C1 segment of cervical spinal cord (tissue), 14 donors: ENCODE measurements at regions not wholly inside any gene's neighbourhood (a gene's known extent, or its start where the extent isn't known, plus 50 kb on each side); places are given as distances from the start of the nearest gene placed in this dataset.
A peak's percentile ranks its signal among the peaks of the same experiment; 100 is the strongest.
"Not testable (repeated sequence)": the region's sequence is repeated elsewhere in the genome, so short reads cannot be mapped to it uniquely, and the experiment has no call there.

Source experiments
- DNase-seq, 14 donors: peaks; one replicate each; lab custom pipeline; 2025; lab: John Stamatoyannopoulos, UW

DNA sequence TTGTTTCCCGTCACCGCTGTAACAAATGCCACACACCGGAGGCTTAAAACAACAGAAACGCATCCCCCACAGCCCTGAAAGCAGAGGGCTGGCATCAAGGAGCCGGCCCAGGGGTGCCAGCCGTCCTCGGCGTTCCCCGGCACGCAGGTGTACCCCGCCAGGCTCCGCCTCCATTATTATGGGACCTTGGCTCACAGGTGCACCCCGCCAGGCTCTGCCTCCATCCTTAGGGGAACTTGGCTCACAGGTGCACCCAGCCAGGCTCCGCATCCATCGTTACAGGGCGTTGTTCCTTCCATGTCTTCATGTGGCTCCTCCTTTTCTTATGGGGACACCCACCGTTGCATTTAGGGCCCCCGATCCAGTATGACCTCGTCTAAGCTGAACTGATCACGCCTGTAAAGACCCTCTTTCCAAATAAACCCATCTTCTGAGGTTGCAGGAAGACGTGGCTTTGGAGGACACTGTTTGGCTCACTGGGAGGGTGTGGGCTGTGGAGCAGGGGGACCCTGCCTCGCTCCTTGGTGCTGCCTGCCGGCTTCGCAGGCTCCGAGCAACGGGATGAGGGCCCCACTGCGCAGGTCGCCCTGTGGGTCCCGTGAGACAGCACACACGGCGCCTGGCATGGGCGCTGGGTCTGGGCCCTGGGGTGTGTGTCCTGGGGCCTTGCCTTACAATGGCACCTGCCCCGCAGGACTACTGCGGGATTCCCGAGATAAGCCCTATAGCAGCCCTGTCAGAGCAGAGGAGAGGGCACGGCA lies 154.9 kb upstream of the ZNF469 start:
- DNase-seq = not testable (repeated sequence)

DNA sequence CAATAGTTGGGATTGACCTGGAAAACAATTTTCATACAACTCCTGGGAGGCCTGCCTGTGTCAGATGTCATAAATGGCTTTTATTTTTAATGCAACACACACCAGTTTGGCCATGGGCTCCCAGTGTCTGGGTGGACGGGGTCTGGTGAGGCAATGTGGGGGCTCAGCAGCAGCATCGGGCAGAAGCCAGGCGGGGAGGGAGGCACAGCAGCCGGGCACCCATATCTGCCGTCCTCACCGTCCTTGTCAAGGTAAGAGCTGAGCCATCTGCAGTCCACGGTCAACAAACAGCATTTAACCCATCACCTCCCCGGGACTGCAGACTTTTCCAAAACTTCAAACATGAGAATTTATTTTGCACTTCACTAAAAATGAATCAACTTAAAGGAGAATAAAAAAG lies 154.0 kb upstream of the ZNF469 start:
- not testable (repeated sequence) for DNase-seq

DNA sequence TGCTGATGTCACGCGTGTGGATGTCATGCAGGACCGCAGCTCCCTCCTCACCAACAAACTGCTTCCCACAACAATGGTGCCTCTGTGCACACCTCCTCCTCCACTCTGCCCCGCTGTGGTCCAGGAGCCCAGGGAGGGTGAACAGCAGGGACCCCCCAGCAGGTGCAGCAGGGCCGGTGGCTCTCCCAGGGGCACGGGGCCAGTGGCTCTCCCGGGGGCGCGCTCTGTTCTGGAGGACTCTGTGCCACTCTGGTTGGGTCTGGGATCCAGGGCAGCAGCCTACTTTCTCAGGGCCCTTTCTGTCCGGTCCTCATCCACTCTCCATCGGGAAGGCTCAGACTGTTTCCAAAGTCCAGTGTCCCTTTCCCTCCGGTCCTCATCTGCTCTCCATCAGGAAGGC lies 153.0 kb upstream of the ZNF469 start:
- not testable (repeated sequence) for DNase-seq

DNA sequence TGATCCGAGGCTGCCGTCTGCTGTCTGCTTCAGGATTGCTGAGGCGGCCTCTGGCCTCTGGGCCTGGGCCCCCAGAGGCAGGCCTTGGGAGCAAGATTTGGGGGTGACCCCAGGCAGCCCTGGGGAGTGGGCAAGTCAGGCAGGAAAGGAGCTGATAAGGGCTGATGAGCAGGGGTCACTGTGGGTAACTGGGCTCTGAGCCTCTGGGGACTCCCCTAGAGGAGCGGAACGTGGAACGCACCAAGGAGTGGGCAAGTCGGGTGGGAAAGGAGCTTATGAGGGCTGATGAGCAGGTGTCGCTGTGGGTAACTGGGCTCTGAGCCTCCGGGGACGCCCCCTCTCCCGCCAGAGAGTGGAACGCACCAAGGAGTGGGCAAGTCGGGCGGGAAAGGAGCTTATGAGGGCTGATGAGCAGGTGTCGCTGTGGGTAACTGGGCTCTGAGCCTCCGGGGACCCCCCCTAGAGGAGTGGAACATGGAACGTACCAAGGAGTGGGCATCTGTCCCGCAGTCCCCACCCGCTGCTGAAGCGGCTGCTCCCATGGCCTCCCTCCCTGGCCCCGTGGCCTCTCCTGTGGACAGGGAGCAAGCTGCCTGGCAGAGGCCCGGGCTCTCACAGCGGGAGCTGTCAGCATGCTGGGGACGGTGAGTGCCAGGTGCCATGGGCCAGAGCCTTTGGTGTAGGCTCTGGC lies 152.3 kb upstream of the ZNF469 start:
- peak in 1 of 14 donors; percentile 43 for DNase-seq

DNA sequence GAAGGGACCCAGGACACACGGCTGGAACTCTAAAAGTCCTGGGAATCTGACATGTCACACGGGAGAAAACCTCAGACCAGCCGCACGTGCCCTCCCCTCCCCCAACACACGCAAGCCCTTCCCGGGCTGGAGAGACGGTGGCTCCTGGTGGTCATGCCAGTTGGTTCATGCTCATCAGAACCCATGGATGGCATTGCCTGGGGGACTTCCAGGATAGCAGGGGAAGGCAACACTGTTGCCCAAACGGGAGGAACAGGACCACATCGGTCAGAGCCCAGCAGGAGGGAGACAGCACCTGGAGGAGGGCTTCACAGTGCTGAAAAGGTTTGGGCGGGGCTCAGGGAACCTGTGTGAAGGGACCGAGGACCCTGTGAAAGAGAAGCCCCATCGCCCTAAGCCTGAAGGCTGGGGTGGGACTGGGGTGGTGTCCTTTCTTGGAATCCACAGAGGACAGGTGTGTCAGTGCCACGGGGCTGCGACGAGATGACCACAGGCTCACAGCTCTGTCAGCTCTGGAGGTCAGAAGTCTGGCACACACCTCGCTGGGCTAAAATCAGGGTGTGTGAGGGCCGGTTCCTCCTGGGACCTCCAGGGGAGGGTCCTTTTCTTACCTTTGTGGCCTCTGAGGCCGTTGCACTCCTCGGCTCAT lies 151.7 kb upstream of the ZNF469 start:
- not testable (repeated sequence) for DNase-seq

DNA sequence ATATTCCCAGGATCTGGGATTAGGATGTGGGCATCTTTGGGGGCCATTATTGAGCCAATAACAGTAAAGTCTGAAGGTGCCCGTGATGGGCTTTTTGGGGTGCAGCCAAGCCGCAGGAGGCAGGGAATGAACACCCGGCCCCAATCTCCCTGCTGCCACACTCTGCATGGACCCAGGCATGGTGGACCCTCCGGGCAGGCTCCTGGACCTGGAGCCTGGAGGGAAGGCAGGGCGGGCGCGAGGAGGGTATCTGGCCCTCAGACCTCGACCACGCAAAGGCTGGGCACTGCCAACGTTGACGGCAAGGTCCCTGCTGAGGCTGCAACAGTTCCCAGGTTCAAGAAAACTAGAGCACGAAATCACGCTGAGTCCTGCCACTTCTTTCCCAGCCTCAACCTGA lies 150.9 kb upstream of the ZNF469 start:
- not testable (repeated sequence) for DNase-seq

DNA sequence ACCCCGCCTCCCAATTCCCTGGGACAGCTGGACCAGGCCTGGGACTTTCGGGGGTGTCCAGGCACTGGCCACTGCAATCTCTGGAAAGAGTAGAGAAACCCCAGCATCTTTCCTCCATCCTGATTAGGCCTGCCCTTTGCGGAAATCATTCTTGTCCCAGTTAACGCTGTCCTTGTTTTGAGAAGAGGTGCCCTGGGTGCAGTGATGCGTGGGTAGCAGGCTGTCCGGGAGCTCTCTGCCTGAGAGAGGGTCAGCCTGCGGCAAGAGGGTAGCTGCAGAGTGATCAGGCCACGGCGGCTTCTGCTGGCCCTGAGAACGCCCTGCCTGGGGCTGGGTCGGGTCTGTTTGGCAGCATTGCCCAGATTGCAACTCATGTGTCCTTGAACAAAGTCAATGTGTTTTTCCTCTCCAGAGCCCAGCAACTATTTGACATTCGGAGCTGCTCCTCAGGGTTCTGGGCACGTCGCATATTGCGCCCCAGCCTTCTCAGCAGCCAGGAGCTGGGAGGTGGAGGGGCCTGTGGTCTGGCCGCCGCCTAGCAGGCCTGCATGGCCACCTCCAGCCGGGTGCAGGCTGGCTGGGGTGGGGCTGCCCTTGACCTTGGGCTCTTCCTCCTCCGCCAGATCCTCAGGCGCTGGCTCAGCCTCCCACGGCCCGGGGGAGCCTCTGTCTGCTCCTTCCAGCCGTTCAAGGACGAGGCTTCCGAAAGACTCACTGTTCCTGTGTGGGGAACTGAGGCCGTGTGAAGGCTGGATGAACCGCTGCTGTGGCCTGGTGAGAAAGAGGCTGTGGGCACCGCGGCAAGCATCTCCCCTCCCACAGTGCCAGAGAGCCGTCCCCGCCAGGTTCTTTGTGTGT lies 150.1 kb upstream of the ZNF469 start:
- not testable (repeated sequence) for DNase-seq

DNA sequence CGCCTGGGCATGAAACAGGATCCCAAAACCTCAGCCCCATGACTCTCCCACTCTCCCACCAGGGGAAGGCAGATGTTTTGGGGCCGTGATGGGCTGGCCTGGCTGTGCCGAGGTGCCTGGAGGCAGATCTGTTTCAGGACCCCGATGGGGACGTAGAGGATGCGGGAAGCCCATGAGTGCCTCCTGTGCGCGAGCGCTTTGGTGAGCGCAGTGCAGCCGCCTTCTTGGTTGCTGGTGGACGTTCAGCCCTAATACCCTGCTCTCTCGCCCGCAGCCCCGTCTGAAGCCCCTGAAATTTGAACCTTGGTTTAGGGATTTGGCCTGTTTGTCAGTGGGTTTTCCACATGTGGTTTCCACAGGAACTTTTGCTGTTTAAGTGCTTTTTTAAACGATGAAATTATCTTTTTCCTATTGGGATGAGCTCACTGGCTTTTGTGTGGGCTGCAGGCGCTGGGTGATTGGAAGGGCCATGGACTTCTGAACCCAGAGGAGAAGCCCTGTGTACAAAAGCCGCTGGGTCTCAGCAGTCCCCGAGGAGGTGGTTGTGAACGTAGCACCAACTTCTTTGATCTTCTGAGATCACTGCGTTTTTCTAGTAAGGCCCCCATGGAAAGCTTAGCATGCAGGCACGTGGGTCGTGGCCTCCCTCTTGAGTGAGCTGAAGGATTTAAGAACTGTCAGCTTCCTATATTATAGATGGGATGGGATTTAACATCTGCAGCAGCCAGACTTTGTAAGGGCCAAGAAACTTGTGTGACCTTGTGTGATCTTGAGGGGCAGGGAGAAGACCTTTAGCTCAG lies 148.9 kb upstream of the ZNF469 start:
- DNase-seq = not testable (repeated sequence)

DNA sequence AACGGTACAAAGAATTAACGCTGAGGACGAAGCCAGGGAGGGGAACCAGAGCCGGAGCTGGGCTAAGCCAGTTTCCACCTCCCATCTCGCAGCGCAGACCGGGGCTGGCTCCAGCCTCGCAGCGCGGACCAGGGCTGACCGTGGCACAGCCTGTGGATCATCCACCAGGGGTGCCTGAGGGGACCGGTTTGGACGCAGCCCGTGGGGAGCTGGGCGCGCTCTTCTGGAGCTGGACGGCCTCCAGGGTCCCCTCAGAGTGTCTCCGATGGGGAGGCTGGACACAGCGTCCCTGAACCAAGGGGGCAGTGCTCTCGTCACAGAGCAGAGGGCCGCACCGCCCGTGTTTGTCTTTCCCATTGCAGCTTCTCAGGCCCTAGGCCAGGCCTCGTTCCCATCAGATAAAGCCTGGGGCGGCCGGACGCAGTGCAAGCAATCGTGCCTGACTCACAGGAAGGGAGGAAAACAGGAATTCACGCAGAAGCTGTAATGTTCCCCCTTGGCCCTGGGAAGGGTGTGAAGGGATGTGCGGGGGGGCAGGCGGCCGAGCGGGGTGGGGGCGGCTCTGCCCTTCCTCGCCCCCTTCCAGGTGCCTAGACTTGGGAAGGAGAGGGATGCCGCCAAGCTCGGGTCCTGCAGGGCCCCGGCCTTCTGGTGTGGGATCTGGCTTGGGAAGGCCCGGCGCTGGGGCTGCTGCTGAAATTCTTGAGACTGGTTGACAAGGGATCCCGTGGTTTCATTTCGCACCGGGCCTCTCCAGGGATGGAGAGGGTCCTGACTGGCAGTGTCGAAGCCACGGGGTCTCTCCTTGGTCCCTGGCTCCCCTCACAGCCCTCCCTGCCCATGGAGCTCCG lies 148.1 kb upstream of the ZNF469 start:
- DNase-seq = not testable (repeated sequence)

DNA sequence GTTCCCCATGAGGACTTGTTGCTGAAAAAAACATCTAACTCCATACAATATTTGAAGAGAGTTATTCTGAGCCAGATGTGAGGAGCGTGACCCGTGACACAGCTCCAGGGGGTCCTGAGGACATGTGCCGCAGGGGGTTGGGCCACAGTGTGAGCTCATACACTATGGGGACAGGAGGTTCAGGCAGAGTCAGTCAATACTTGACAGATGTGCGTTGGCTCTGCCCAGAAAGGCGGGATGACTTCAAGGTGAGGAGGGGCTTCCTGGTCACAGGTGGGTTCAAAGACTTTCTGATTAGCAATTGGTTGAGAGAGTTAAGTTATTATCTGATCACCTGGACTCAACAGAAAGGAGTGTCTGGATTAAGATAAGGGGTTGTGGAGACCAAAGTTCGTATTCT lies 147.1 kb upstream of the ZNF469 start:
- not testable (repeated sequence) for DNase-seq

DNA sequence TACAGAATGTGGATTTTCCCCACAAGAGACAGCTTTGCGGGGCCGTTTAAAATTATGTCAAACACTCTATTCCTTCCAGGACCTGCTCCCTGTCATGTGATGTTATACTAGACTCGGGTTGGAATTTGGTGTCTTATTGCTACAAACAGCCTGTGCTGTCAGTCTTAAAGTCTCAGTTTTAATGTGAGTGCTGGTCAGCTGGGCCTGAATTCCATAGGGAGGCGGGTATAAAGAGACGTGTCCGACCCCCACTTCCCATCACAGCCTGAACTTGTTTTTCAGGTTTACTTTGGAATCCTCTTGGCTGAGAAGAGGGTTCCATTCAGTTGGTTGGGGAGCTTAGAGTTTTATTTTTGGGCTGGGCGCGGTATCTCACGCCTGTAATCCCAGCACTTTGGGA lies 146.5 kb upstream of the ZNF469 start:
- DNase-seq = not testable (repeated sequence)

DNA sequence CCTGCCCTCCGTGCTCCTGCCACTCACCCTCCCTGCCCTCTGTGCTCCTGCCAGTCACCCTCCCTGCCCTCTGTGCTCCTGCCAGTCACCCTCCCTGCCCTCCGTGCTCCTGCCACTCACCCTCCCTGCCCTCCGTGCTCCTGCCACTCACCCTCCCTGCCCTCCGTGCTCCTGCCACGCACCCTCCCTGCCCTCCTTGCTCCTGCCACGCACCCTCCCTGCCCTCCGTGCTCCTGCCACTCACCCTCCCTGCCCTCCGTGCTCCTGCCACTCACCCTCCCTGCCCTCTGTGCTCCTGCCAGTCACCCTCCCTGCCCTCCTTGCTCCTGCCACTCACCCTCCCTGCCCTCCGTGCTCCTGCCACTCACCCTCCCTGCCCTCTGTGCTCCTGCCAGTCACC lies 145.4 kb upstream of the ZNF469 start:
- DNase-seq = not testable (repeated sequence)

DNA sequence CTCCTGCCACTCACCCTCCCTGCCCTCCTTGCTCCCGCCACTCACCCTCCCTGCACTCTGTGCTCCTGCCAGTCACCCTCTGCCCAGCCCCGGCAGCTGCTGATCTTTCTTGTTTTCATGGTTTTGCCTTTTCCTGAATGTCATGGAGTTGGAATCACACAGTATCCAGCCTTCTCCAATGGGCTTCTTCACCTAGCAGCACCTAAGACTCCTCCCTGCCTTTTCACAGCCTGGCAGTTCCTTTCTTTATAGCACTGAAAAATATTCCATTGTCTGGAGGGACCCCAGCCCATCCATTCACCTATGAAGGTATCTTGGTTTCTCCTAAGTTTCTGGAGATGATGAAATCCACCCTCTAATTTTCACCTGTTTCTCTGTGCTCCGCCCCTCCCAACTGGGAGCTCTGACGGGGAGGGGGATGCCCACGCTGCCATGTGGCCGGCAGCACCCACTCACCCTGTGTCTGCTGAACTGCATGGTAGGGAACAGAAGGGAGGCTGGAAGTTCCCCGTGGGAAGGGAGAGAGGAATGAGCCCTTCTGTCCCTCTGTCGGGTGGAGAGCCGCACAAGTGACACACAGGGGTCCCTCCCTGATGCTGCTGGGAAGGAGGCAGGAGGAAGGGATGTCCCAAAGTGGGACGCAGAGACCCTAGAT lies 144.9 kb upstream of the ZNF469 start:
- not testable (repeated sequence) for DNase-seq

DNA sequence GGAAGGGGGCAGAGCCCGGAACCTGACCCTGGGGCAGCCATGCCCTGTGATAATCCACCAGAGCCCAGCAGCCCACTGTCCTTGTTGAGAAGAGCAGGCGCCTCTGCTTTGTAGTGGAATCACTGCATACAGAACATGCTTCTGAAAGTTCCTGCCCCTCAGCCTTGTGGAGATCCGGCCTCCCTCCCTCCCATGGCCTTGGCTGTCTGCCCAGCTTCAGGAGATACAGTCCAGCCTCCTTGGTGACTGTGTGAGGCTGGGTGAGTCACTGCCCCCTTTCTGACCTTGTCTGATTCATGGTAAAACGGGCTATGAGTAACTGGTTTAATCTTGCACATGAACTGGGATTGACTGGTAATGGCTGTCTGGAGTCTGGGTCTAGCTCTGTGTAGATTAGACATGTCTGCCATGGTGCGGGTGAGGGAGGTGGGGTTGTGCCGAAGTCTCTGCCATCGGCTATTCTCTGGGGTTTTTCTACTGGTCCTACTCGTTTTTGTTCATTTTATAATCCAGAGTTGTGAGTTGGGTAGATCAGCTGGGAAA lies 144.0 kb upstream of the ZNF469 start:
- peak in 2 of 14 donors; percentile 21 to 40 for DNase-seq

DNA sequence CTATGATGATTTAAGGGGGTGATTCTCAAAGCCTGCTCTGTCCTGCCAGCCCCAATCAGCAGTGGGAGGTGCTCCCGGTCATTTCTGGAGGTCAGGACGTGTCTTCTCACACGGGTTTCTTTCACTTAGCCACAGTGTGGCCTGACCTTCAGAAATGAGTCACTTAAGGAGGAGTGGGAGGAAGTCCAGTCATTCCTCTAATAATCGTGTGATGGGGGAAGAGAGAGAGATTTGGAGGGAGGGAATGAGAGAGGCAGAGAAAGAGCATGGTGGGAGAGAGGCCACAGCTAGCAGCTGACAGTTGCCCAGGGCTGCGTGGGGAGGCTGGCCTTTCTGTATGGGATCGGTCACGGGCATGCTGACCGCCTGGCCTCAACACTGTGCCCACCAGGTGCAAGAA lies 142.6 kb upstream of the ZNF469 start:
- DNase-seq = not testable (repeated sequence)

DNA sequence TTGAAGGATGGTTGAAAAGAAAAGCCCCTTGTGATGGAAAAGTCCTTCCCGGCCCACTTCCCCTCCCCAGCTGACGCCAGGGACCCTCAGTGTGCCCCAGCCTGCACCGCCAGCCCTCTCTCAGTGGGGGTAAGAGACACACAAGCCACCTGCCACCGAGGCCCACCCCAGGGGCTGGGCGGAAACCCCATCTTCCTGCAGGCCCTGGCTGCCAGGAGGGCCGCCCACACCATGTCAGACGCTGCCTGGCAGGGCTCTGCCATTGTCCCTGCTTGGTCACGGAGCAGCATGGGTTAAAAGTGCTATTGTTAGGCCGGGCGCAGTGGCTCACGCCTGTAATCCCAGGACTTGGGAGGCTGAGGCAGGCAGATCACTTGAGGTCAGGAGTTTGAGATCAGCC lies 142.0 kb upstream of the ZNF469 start:
- DNase-seq = not testable (repeated sequence)

DNA sequence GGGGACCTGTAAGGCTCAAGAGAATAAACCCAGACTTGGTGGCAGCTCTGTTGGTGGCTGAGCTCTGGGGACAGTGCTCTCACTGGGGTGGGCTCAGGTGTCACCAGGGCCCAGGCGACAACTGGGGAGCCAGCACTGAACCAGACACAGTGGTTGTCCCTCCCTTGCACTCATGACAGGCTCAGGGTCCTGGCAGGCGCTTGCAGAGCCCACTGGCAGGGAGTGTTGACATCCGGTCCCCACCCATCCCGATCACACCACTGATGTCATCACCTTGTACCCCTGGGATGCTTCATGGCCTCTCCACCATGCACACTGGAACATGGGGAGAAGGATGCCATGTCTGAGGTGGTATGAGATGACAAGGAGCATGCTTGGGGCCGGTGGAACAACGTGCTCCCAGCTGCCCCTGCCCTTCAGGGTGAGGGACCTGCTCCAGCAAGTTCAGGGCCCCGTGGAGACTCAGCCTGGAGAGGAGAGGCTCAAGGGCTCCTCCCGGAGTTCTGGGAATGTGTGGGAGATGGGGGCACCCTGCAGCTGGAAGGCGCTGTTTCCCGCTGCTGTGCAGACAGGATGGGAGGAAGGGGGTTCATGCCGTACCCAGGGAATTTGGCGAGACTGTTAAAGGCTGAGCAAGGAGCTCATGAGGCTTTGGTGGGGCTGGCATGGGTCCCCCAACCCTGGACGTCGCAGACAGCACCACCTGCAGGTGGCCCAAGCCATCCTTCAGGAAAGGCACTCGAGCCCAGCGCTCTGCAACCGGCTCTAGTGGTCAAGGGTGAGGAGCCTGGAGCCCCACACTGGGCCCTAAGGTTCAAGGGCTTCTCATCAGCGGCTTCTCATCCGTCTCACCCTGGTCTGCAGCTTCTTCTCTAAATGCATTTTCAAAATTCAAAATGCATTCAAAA lies 141.1 kb upstream of the ZNF469 start:
- not testable (repeated sequence) for DNase-seq
